ENCODE measurements at regions not wholly inside any gene's neighbourhood (a gene's known extent, or its start where the extent isn't known, plus 50 kb on each side); places are given as distances from the start of the nearest gene placed in this dataset.

DNA sequence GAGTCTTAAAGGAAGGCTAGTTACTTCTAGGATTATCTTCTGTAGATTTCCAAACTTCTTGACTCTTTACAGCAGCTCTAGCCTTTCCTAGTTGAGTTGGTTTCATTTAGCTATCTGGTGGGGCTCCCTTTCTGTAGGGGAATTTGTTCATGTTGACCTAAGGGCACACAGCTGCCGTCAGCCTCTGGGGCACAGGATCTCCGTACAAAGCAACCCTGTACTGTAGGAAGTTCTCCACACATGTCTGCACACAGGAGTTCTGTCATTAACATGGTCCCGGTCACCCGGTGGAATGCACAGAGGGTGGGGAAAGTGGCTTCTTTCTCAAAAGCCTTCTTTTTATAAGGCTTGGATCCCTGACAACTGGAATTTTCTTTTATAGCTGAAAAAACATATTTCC is 88.7 kb upstream of the TNIK start:
- no peak for DNase-seq (ENCODE audit: low spot score)
- Histone ChIP-seq H3K27me3 (no peaks in the 10 kb centered on the region), H3K27ac (no peak overlapping the region), H3K79me2 (ENCODE audit: low read depth) (no peaks in the 10 kb centered on the region), H4K20me1 (ENCODE audit: low read depth) (no peaks in the 10 kb centered on the region), H3K9me3 (ENCODE audit: low read depth) (no peaks in the 10 kb centered on the region), H3K4me3 (no peak overlapping the region), H3K9ac (no peak overlapping the region), H2AFZ (replicated peaks) (no peak overlapping the region), H3K4me2 (no peak overlapping the region), H3F3A (ENCODE audit: low read depth) (no peaks in the 10 kb centered on the region), H3K36me3 (no peaks in the 10 kb centered on the region), H3K4me1 (peaks cover under 1% of the 10 kb centered on the region)
- TF ChIP-seq EZH2 (IDR thresholded peaks at IDR 0.05), result no peak
- TF ChIP-seq CTCF (IDR thresholded peaks at IDR 0.05), result no peak
- TF ChIP-seq EZH2phosphoT487 (IDR thresholded peaks at IDR 0.05), result no peak
- Mint-ChIP-seq H3K9me3 (no peaks in the 10 kb centered on the region), H3K36me3 (no peaks in the 10 kb centered on the region), H3K27ac (no peak overlapping the region), H3K4me1 (peaks cover 10% of the 10 kb centered on the region), H3K27me3 (ENCODE audit: insufficient read depth, low read depth) (no peaks in the 10 kb centered on the region), H3K4me3 (no peak overlapping the region)

- peaks cover 12% of the 10 kb centered on the region for H3K4me1 ChIP-seq
- Mint-ChIP-seq H3K4me1 (peaks cover 4% of the 10 kb centered on the region), H3K27me3 (ENCODE audit: insufficient read depth, low read depth) (no peaks in the 10 kb centered on the region), H3K9me3 (no peaks in the 10 kb centered on the region), H3K4me3 (no peak overlapping the region), H3K36me3 (no peaks in the 10 kb centered on the region), H3K27ac (no peak overlapping the region)
- H3K4me2 ChIP-seq, result no peak overlapping the region
- peak overlapping the region; percentile 63 for H2AFZ ChIP-seq (replicated peaks)
- TF ChIP-seq CTCF (IDR thresholded peaks at IDR 0.05), result no peak
- H3K9ac ChIP-seq, result no peak overlapping the region
- no peaks in the 10 kb centered on the region for H3K36me3 ChIP-seq
- no peaks in the 10 kb centered on the region for H4K20me1 ChIP-seq (ENCODE audit: low read depth)
- H3K9me3 ChIP-seq (ENCODE audit: low read depth), result no peaks in the 10 kb centered on the region
- no peaks in the 10 kb centered on the region for H3F3A ChIP-seq (ENCODE audit: low read depth)
- no peaks in the 10 kb centered on the region for H3K79me2 ChIP-seq (ENCODE audit: low read depth)
- H3K4me3 ChIP-seq, result no peak overlapping the region
- H3K27me3 ChIP-seq, result no peaks in the 10 kb centered on the region
- DNase-seq (ENCODE audit: low spot score), result no peak
- no peak overlapping the region for H3K27ac ChIP-seq
These were observed 83.6 kb upstream of the TNIK start for GRCh38 chr3:171543759-171544300.

GRCh38 chr3:171542976-171543375 is 82.8 kb upstream of the TNIK start:
- H3K79me2 ChIP-seq (ENCODE audit: low read depth), result no peaks in the 10 kb centered on the region
- no peaks in the 10 kb centered on the region for H3K36me3 Mint-ChIP-seq
- no peaks in the 10 kb centered on the region for H3K9me3 ChIP-seq (ENCODE audit: low read depth)
- H3K4me1 ChIP-seq, result peaks cover 12% of the 10 kb centered on the region
- H3K9ac ChIP-seq, result no peak overlapping the region
- no peak overlapping the region for H3K4me3 ChIP-seq
- no peaks in the 10 kb centered on the region for H3F3A ChIP-seq (ENCODE audit: low read depth)
- no peak overlapping the region for H3K4me2 ChIP-seq
- no peak overlapping the region for H3K27ac Mint-ChIP-seq
- H3K27me3 Mint-ChIP-seq (ENCODE audit: insufficient read depth, low read depth), result no peaks in the 10 kb centered on the region
- no peak for DNase-seq (ENCODE audit: low spot score)
- no peak overlapping the region for H3K27ac ChIP-seq
- no peaks in the 10 kb centered on the region for H3K9me3 Mint-ChIP-seq
- peak overlapping the region; percentile 93 for H2AFZ ChIP-seq (replicated peaks)
- no peaks in the 10 kb centered on the region for H4K20me1 ChIP-seq (ENCODE audit: low read depth)
- no peaks in the 10 kb centered on the region for H3K27me3 ChIP-seq
- TF ChIP-seq EZH2 (IDR thresholded peaks at IDR 0.05), result no peak
- no peak for TF ChIP-seq EZH2phosphoT487 (IDR thresholded peaks at IDR 0.05)
- no peak for TF ChIP-seq CTCF (IDR thresholded peaks at IDR 0.05)
- no peak overlapping the region for H3K4me3 Mint-ChIP-seq
- no peaks in the 10 kb centered on the region for H3K4me1 Mint-ChIP-seq
- H3K36me3 ChIP-seq, result no peaks in the 10 kb centered on the region
